Thoracic aorta (tissue), 2 donors: ENCODE measurements at regions not wholly inside any gene's neighbourhood (a gene's known extent, or its start where the extent isn't known, plus 50 kb on each side); places are given as distances from the start of the nearest gene placed in this dataset.

ENCODE experiments used
- ATAC-seq: fragments of 150-250 bp; one replicate; pipeline ENCODE4 v1.8.0; 2017; ENCODE audit warnings: low read depth; ENCODE audit not compliant: insufficient number of reproducible peaks, low FRiP score
- DNase-seq: peaks from one replicate; pipeline ENCODE4 v3.0.0-alpha.2; 2020; ENCODE audit warnings: low spot score
- H3K27ac ChIP-seq, 2 donors: fragments of 200-600 bp; sonication (generic); 1 replicate in 1 of 2; 2 replicates in 1 of 2; pipeline ENCODE4 v1.5.1; 2016; ENCODE audit warnings: mild to moderate bottlenecking in 2 of 2, moderate library complexity in 2 of 2
- H3K27me3 ChIP-seq: fragments of 200-600 bp; sonication (generic); replicated peaks from 2 replicates; pipeline ENCODE4 v1.6.0; 2016; ENCODE audit warnings: mild to moderate bottlenecking; ENCODE audit not compliant: insufficient read depth
- H3K36me3 ChIP-seq: fragments of 200-600 bp; sonication (generic); one replicate; pipeline ENCODE4 v1.5.1; 2016
- H3K4me1 ChIP-seq, 2 donors: fragments of 200-600 bp; sonication (generic); 1 replicate in 1 of 2; 2 replicates in 1 of 2; pipeline versions ENCODE4 v1.5.1 to v1.6.0; 2016; ENCODE audit warnings: low read depth in 2 of 2, mild to moderate bottlenecking in 1 of 2; ENCODE audit not compliant: control insufficient read depth in 1 of 2
- H3K4me3 ChIP-seq: fragments of 200-600 bp; sonication (generic); 2 replicates; pipeline ENCODE4 v1.5.1; 2016; ENCODE audit warnings: mild to moderate bottlenecking
- H3K9me3 ChIP-seq: fragments of 200-600 bp; sonication (generic); 2 replicates; pipeline ENCODE4 v1.5.1; 2016
- CTCF ChIP-seq: fragments of 200-600 bp; sonication (generic); IDR thresholded peaks from one replicate; pipeline ENCODE4 v1.5.1; 2019; ENCODE audit warnings: antibody characterized with exemption

- Histone ChIP-seq H3K27ac (peak overlapping the region; percentile 35 to 40), H3K4me3 (no peak overlapping the region), H3K36me3 (no peaks in the 10 kb centered on the region), H3K27me3 (no peaks in the 10 kb centered on the region), H3K4me1 (peaks cover 24 to 29% of the 10 kb centered on the region in 2 donors), H3K9me3 (no peaks in the 10 kb centered on the region)
- no peak for TF ChIP-seq CTCF
- DNase-seq (no peak), ATAC-seq (no peak)
Measured at GRCh38 chr1:60600532-60600931, 481.8 kb upstream of the NFIA start.

DNA sequence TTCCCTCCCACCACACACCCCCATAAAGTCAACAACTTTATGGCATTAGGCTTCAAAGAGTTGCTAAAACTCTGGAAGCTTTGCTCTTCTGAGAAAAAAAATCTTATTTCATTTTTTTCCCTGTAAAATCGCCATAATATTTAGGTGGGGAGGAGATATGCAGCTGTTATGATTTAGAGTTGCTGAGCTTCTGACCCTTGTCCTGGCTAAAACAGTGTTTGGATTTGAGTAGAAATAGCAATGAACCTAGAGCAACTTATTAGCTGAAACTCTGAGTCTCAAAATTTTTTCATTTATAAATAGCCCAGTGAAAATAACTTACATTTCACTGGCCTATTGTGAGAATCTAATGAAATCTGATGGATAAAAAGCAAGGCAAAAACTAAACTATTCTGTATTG, 482.8 kb upstream of the NFIA start:
- no peak overlapping the region for H3K4me3 ChIP-seq
- no peaks in the 10 kb centered on the region for H3K27me3 ChIP-seq
- no peak for TF ChIP-seq CTCF
- DNase-seq (no peak), ATAC-seq (no peak)
- no peaks in the 10 kb centered on the region for H3K9me3 ChIP-seq
- peak overlapping the region; percentile 35 to 40 for H3K27ac ChIP-seq
- no peaks in the 10 kb centered on the region for H3K36me3 ChIP-seq
- H3K4me1 ChIP-seq: peaks cover 24 to 29% of the 10 kb centered on the region in 2 donors

DNA sequence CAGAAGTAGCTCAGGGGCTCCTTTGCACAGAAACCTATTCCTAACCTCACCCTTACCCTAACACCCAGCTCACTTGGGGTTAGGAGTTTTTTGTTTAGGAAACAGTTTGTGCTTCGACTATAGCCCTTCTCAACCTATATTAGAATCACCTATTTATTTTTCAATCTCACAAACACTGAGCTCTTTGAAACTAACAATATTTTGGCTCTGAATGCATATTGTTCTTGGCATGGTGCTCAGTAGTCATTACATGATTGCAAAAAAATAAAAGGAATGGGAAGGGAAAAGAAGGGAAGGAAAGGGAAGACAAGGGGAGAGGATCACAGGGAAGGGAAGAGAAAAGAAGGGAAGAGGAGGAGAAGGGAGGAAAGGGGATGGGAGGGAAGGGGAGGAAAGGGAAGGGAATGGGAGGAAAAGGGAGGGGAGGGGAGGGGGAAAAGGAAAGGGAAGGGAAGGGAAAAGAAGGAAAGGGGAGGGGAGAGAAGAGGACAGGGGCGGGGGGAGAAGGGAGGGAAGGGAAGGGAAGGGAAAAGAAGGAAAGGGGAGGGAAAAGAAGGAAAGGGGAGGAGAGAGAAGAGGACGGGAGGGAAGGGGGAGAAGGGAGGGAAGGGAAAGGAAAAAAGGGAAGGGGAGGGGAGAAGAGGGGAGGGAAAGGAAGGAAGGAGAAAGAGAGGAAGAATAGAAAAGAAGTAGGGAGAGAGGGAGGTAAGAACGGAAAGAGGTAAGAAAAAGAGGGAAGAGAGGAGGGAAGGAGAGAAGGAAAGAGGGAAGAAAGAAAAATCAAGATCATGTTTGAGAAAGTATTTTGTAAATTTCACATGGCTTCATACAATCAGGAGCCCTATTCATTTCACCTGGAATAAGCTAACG, 484.1 kb upstream of the NFIA start:
- H3K9me3 ChIP-seq: no peaks in the 10 kb centered on the region
- H3K27me3 ChIP-seq: no peaks in the 10 kb centered on the region
- no peak for ATAC-seq
- no peak overlapping the region for H3K4me3 ChIP-seq
- H3K27ac ChIP-seq: no peak overlapping the region
- H3K4me1 ChIP-seq: peaks cover 24 to 29% of the 10 kb centered on the region in 2 donors
- no peak for TF ChIP-seq CTCF
- DNase-seq: no peak
- no peaks in the 10 kb centered on the region for H3K36me3 ChIP-seq

GRCh38 chr1:60596791-60597750, 485.3 kb upstream of the NFIA start:
- H3K4me1 ChIP-seq: peaks cover 24 to 29% of the 10 kb centered on the region in 2 donors
- no peak for TF ChIP-seq CTCF
- no peak overlapping the region for H3K4me3 ChIP-seq
- H3K27me3 ChIP-seq: no peaks in the 10 kb centered on the region
- ATAC-seq: no peak
- H3K9me3 ChIP-seq: no peaks in the 10 kb centered on the region
- H3K36me3 ChIP-seq: no peaks in the 10 kb centered on the region
- no peak for DNase-seq
- no peak overlapping the region for H3K27ac ChIP-seq

DNA sequence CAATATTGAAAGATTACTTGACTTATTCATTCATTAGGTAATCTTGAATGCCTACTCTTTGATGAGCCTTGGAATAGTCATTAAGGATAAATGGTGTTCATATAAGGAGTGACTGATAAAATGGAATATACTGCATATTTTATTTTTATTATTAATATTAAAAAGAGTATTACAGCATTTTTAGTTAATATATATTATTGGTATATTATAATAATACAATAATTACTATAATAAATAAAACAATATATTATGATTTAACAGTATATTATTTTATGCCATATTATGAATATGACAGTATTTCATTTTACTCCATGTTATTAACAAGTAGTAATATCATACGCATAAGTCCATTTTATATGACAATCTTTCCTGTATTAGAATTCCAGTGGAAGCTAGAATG, 490.8 kb upstream of the NFIA start:
- no peaks in the 10 kb centered on the region for H3K36me3 ChIP-seq
- H3K4me3 ChIP-seq: no peak overlapping the region
- no peak for TF ChIP-seq CTCF
- peaks cover 4 to 14% of the 10 kb centered on the region in 2 donors for H3K4me1 ChIP-seq
- ATAC-seq (no peak), DNase-seq (no peak)
- no peak overlapping the region for H3K27ac ChIP-seq
- no peaks in the 10 kb centered on the region for H3K27me3 ChIP-seq
- no peaks in the 10 kb centered on the region for H3K9me3 ChIP-seq
